ENCODE measurements at regions not wholly inside any gene's neighbourhood (a gene's known extent, or its start where the extent isn't known, plus 50 kb on each side); places are given as distances from the start of the nearest gene placed in this dataset.

GRCh38 chr7:25584112-25584938 lies 356.0 kb upstream of the NPVF start:
- no peak for DNase-seq
- Histone ChIP-seq H3K36me3 (no peaks in the 10 kb centered on the region), H3K4me1 (no peaks in the 10 kb centered on the region), H3K4me3 (replicated peaks in 1 of 3) (no peak overlapping the region), H3K9me3 (no peaks in the 10 kb centered on the region), H3K27ac (no peak overlapping the region), H3K27me3 (no peaks in the 10 kb centered on the region)
- TF ChIP-seq POLR2A (IDR thresholded peaks at IDR 0.05) (no peak), CTCF (IDR thresholded peaks at IDR 0.05) (no peak)
- intact Hi-C loops (cut with DNase I): no loop called here
- WGBS, 2 donors: 77 to 85% methylated on average over 10 of the region's 10 CpGs

- Histone ChIP-seq H3K9me3 (no peaks in the 10 kb centered on the region), H3K27me3 (no peaks in the 10 kb centered on the region), H3K36me3 (no peaks in the 10 kb centered on the region), H3K27ac (no peak overlapping the region), H3K4me1 (no peaks in the 10 kb centered on the region), H3K4me3 (replicated peaks in 1 of 3) (no peak overlapping the region)
- intact Hi-C loops (cut with DNase I): no loop called here
- no peak for TF ChIP-seq POLR2A (IDR thresholded peaks at IDR 0.05)
- TF ChIP-seq CTCF (IDR thresholded peaks at IDR 0.05): no peak
- DNase-seq: no peak
- 67 to 71% methylated on average over 5 of the region's 5 CpGs for WGBS, 2 donors
Observed at GRCh38 chr7:25586513-25586912, 358.2 kb upstream of the NPVF start.

- H3K27me3 ChIP-seq: no peaks in the 10 kb centered on the region
- TF ChIP-seq POLR2A (IDR thresholded peaks at IDR 0.05) (no peak), CTCF (IDR thresholded peaks at IDR 0.05) (no peak)
Observed at GRCh38 chr7:25594122-25594521, 365.8 kb upstream of the NPVF start.

GRCh38 chr7:25594728-25595127 lies 366.4 kb upstream of the NPVF start:
- H3K4me1 ChIP-seq: no peaks in the 10 kb centered on the region
- H3K9me3 ChIP-seq: no peaks in the 10 kb centered on the region
- H3K4me3 ChIP-seq (replicated peaks in 1 of 3): no peak overlapping the region
- H3K36me3 ChIP-seq: no peaks in the 10 kb centered on the region
- H3K27ac ChIP-seq: no peak overlapping the region
- intact Hi-C loops (cut with DNase I): no loop called here
- no peak for DNase-seq
- 87% methylated on average over 2 of the region's 2 CpGs for WGBS, 2 donors
- H3K27me3 ChIP-seq: no peaks in the 10 kb centered on the region
- TF ChIP-seq CTCF (IDR thresholded peaks at IDR 0.05): no peak

More at GRCh38 chr7:25594122-25594521, 365.8 kb upstream of the NPVF start:
- H3K9me3 ChIP-seq: no peaks in the 10 kb centered on the region
- no peaks in the 10 kb centered on the region for H3K4me1 ChIP-seq
- intact Hi-C loops (cut with DNase I): no loop called here
- H3K4me3 ChIP-seq (replicated peaks in 1 of 3): no peak overlapping the region
- H3K27ac ChIP-seq: no peak overlapping the region
- DNase-seq: no peak
- no peaks in the 10 kb centered on the region for H3K36me3 ChIP-seq
- 83 to 92% methylated on average over 3 of the region's 3 CpGs for WGBS, 2 donors

GRCh38 chr7:25595996-25596395 lies 367.7 kb upstream of the NPVF start:
- Histone ChIP-seq H3K27ac (no peak overlapping the region), H3K4me3 (replicated peaks in 1 of 3) (no peak overlapping the region), H3K36me3 (no peaks in the 10 kb centered on the region), H3K9me3 (no peaks in the 10 kb centered on the region), H3K4me1 (no peaks in the 10 kb centered on the region), H3K27me3 (no peaks in the 10 kb centered on the region)
- WGBS, 2 donors: 85 to 93% methylated on average over 2 of the region's 2 CpGs
- TF ChIP-seq POLR2A (IDR thresholded peaks at IDR 0.05): no peak
- no peak for TF ChIP-seq CTCF (IDR thresholded peaks at IDR 0.05)
- intact Hi-C loops (cut with DNase I): no loop called here
- no peak for DNase-seq
